Peyer's patch (tissue), 4 donors: ENCODE measurements at regions not wholly inside any gene's neighbourhood (a gene's known extent, or its start where the extent isn't known, plus 50 kb on each side); places are given as distances from the start of the nearest gene placed in this dataset.
A peak's percentile ranks its signal among the peaks of the same experiment; 100 is the strongest.

ENCODE experiments used
- CTCF ChIP-seq, 6 experiments: fragments of 450-650 bp in 4 of 6; fragments of 200-600 bp in 2 of 6; sonication (generic) in 1 of 6; IDR thresholded peaks; one replicate each; pipeline ENCODE4 v1.5.1; 2017 to 2019; ENCODE audit warnings: antibody characterized with exemption in 6 of 6, mild to moderate bottlenecking in 3 of 6, moderate library complexity in 1 of 6
- POLR2A ChIP-seq, 2 donors: fragments of 450-650 bp; IDR thresholded peaks; one replicate each; pipeline ENCODE4 v1.5.1; 2017; ENCODE audit warnings: antibody characterized with exemption in 2 of 2, mild to moderate bottlenecking in 2 of 2, moderate library complexity in 2 of 2

GRCh38 chr9:97803167-97804058 lies 49.6 kb upstream of the FOXE1 start:
- TF ChIP-seq CTCF (IDR thresholded peaks at IDR 0.05) = peak in 3 of 6 experiments; percentile 48 to 64 (median 59)
- peak in 1 of 2 donors; percentile 49 for TF ChIP-seq POLR2A (IDR thresholded peaks at IDR 0.05)
